Islet precursor cell (in vitro differentiated cells): ENCODE measurements at regions not wholly inside any gene's neighbourhood (a gene's known extent, or its start where the extent isn't known, plus 50 kb on each side); places are given as distances from the start of the nearest gene placed in this dataset.
"Not testable (repeated sequence)": the region's sequence is repeated elsewhere in the genome, so short reads cannot be mapped to it uniquely, and the experiment has no call there.

Experiments
- DNase-seq: peaks from one replicate; pipeline ENCODE4 v3.0.0-alpha.2; 2018

DNA sequence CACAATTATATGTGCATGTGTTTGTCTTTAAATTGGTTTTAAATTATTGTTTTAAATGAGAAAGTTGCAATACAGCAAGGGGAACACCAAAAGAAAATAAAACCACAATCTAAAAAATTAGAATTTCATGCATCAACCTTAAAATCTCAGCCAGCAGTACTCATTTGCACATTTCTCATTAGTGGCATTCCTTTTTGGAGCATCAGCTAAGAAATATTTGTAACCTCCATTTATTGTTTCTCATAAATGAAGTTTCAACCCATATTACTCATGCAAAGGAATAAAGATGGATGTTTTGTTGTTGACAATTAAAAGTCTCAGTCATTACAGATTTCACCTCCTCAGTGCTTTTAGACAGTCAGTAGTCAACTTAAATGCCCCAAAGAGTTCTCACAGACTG, 160.1 kb downstream of the TBX15 start:
- no peak for DNase-seq

GRCh38 chr1:118827636-118828035, 160.5 kb downstream of the TBX15 start:
- no peak for DNase-seq

DNA sequence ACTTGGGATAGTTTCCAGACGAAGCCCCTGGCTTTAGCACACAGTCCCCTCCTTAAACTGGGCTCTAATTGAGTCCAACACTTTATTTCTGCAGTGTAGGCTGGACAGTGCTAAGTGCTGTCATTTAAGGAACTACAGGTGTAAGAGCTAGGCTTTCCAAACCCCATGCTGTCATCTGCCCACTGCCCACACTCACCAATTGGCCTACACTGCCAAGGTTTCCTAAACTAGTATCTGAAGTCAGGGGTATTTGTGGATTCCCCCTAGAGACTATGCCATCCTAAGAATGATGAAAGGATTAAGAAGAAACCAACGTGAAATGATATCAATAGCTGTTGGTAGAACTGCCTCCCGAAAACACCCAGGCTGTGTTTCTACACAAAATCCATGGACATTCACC, 160.9 kb downstream of the TBX15 start:
- DNase-seq = no peak

DNA sequence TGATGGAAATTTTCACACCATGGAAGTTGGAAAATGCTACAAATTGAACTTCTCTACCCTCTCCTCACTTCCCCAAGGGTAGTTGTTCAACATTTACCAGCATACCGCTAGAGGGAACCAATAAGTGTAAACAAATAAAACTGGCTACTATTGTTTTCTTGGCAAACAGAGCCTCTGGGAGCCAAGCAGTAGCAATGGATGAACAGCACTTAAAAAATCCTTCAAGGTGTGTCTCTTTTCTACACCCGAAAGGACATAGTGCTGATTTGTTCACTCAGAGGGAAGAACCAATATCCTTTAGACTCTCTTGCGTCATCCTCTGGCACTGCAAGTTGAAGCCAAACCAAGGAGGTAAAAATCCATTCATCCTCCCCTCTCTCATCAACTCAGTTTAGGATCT, 161.5 kb downstream of the TBX15 start:
- no peak for DNase-seq

- no peak for DNase-seq
Measured at GRCh38 chr1:118825619-118826018, 162.5 kb downstream of the TBX15 start.

GRCh38 chr1:118821801-118822200, 166.3 kb downstream of the TBX15 start:
- DNase-seq = no peak

DNA sequence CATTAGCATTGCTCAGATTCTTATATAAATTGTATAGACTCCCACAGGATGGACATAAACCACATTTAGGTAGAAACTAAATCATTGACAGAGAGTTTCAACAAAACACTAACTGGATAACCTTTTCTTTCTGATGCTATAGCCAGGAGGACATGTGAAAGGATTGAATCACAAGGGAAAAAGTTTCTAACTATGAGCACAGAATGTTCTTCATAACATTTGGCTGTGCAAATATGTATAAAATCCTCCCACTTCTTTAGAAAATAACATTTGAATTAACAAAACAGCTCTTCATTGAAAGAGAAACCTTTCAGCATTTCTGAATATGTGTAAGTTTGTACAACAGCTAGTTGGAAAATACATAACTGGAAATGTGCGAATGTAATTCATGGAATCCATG, 167.3 kb downstream of the TBX15 start:
- no peak for DNase-seq

GRCh38 chr1:118815909-118816308, 172.2 kb downstream of the TBX15 start:
- DNase-seq = no peak

- DNase-seq = no peak
Measured at GRCh38 chr1:118812555-118812954, 175.6 kb downstream of the TBX15 start.

DNA sequence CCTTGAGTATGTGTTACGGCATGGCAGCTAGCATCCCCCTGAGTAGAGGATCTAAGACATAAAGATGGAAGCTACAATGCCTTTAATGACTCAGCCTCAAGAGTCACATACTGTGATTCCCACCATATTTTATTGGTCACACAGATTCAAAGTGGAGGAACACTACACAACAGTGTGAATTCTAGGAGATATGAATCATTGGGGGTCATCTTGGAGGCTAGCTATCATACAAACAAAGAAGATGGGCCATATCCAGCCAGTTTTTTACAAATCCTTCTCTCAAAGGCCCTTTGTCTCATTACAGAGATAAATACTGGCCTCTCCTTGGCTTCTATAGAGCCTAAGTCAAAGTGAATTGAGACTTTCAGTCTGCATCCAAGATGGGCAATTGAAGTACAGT, 177.0 kb downstream of the TBX15 start:
- no peak for DNase-seq

GRCh38 chr1:118809586-118809985, 178.6 kb downstream of the TBX15 start:
- no peak for DNase-seq

GRCh38 chr1:118803128-118803527, 185.0 kb downstream of the TBX15 start:
- DNase-seq = not testable (repeated sequence)

GRCh38 chr1:118791094-118791691, 196.9 kb downstream of the TBX15 start:
- DNase-seq = no peak

- DNase-seq = no peak
Measured at GRCh38 chr1:118788463-118788862, 199.7 kb downstream of the TBX15 start.

DNA sequence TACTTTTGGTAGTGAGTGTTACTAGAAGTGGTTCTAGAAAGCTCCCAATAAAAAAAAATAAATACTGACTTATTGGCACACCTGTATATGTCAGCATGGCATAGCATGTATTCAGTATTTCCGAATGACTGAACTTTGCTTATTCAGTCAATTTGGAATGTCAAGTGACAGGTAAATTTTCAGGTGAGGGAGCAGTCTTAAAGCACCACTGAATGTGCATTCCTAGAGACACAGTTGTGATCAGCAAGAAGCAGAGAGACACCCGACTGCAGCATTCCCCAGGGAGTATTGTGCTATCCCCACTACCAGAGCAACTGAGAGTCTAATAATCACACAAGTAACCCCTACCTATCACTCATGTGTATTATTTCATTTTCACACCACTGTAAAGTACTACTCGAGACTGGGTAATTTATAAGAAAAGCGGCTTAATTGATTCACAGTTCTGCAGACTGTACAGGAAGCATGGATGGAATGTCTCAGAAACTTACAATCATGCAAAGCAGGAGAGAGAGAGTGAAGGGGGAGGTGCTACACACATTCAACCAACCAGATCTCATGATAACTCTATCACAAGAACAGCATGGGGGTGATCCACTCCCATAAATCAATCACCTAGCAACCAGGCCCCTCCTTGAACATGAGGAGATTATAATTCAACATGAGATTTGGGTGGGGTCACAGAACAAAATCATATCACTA, 201.5 kb downstream of the TBX15 start:
- DNase-seq = no peak

- DNase-seq = no peak
Measured at GRCh38 chr1:118785246-118785645, 202.9 kb downstream of the TBX15 start.

DNA sequence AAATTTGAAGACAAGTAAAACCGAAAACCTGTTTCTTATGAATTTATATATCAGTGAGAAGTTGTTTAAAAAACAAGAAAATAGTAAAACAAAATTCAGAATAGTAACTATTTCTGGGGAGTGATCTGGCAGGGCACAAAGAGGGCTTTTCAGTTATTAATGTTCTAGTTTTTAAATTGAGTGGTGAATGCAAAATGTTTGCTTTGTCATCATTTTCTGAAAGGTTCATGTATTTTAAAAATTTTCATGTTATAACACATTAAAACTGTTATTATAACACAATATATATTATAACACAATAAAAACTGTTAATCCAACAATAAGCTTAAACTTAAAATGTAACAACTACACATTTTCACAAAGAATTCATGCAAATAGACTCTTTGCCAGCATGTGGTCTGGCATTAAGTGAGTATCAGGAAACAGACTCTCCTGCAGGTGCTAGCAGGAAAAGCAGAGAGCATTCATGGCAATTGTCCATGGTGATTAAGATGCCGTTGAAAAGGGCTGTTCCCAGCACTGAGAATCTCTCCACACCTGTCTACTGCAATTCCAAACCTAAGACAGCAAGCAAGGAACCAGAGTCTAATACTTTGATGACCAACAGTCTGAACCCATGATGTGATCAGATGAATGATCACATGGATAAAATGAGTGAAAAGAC, 204.9 kb downstream of the TBX15 start:
- DNase-seq = no peak

GRCh38 chr1:118773656-118774055, 214.5 kb downstream of the TBX15 start:
- no peak for DNase-seq

DNA sequence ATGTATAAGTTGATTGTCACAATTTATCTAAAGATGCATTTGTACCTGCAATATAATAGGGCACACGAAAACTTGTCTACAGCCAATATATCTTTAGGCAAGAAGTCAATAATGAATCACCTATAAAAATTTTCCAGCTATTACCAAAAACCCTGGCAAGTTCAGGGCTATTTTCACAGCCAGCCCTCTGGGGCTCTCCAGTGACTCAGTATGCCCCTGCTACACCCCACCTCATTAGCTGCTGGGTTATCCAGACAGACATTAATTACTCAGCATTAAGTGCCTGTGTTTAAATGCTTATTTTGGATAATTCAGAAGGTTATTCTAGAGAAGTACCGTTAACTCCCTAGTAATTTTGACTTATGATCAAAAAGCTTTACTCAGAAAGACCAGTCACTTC, 220.2 kb downstream of the TBX15 start:
- DNase-seq = no peak

DNA sequence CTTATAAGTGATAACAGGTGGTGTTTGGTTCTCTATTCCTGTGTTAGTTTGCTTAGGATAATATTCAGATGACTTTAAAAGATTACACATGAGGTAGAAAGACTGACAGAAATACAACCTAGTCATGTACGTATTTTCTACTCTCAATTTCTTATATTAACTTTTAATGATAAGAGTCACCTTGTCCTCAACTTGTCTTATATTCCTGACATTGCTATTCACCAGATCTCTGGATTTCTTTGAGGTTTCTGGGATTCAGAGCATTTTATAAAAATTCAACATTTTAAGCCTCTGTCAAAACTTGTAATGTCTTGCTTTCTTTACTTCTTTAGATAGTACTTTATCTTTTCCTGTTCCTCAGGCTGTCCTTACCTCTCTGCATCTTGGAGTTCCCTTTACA, 234.2 kb downstream of the TBX15 start:
- DNase-seq = no peak

- DNase-seq = no peak
Measured at GRCh38 chr1:118751166-118751565, 237.0 kb downstream of the TBX15 start.

- DNase-seq = no peak
Measured at GRCh38 chr1:118744420-118744819, 243.7 kb downstream of the TBX15 start.

DNA sequence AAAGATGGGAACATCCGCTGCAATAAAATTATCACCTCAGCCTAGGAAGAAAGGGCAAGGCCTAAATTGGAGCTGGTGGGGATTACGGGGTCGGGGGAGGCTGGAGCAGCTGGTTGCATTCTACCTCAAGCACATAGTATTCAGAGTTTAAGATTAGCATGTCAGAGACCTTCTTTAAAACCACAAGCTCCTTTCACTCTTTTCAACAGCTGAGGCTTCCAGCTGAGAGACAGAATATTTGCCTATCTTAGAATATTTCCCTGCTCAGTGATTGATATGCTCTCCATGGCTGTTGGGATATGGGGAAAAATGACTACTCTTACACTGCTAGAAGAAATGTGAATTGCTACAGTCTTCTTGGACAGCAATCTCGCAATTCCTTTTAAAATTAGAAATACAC, 248.6 kb downstream of the TBX15 start:
- DNase-seq = no peak

DNA sequence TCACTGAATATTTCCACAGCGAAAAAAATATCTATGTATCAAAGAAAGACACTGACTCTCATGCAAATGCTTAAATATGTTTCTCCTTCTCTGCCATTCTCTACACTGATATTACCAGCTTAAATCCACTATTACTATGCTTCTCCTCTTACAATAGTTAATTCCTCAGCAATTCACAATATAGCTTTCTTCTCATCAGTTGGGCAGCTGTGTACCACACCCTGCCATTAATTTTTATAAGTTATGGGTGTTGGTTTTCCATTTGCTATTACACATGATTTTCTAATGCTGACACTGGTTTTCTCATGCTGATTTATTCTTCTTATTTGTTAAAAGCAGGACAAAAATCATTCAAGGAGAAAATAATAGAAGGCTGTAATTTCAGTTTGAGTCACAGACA, 251.8 kb downstream of the TBX15 start:
- no peak for DNase-seq

DNA sequence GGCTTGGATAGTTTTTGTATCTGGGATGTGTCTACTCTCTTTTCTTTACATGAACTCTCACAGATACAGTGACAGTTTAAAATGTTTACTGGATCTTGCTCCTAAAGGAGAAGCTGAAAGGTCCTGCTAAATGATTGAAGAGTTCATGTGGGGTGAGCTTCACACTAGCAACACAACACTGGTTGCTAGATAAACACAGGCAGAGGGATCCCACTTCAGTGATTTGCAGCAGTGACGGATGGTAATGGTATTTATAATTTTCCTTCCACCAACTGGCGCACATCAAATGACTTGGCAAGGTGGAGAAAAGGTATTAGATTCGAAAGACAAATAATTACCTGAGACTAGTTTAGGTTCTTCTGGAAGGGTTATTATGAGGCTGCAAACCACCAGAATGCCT, 270.2 kb downstream of the TBX15 start:
- DNase-seq = no peak
